ENCODE measurements at regions not wholly inside any gene's neighbourhood (a gene's known extent, or its start where the extent isn't known, plus 50 kb on each side); places are given as distances from the start of the nearest gene placed in this dataset.
"Not testable (repeated sequence)": the region's sequence is repeated elsewhere in the genome, so short reads cannot be mapped to it uniquely, and the experiment has no call there.

- H3K4me3 ChIP-seq (replicated peaks; ENCODE audit: low read depth, low read length), result no peak overlapping the region
- TF ChIP-seq CTCF (IDR thresholded peaks at IDR 0.05; ENCODE audit: low read depth, low read length, missing control alignments), result no peak
- DNase-seq (ENCODE audit: extremely low read depth, low read depth), result no peak
These were observed 308.3 kb upstream of the RGS6 start for GRCh38 chr14:71623939-71624338.

GRCh38 chr14:71625175-71625574 lies 307.1 kb upstream of the RGS6 start:
- TF ChIP-seq CTCF (IDR thresholded peaks at IDR 0.05; ENCODE audit: low read depth, low read length, missing control alignments), result no peak
- no peak overlapping the region for H3K4me3 ChIP-seq (replicated peaks; ENCODE audit: low read depth, low read length)
- DNase-seq (ENCODE audit: extremely low read depth, low read depth), result no peak

- no peak overlapping the region for H3K4me3 ChIP-seq (replicated peaks; ENCODE audit: low read depth, low read length)
- no peak for TF ChIP-seq CTCF (IDR thresholded peaks at IDR 0.05; ENCODE audit: low read depth, low read length, missing control alignments)
- DNase-seq (ENCODE audit: extremely low read depth, low read depth), result no peak
These were observed 306.1 kb upstream of the RGS6 start for GRCh38 chr14:71625891-71626701.

- TF ChIP-seq CTCF (IDR thresholded peaks at IDR 0.05; ENCODE audit: low read depth, low read length, missing control alignments), result no peak
- DNase-seq (ENCODE audit: extremely low read depth, low read depth), result no peak
- no peak overlapping the region for H3K4me3 ChIP-seq (replicated peaks; ENCODE audit: low read depth, low read length)
These were observed 303.8 kb upstream of the RGS6 start for GRCh38 chr14:71628433-71628832.

- no peak for DNase-seq (ENCODE audit: extremely low read depth, low read depth)
- H3K4me3 ChIP-seq (replicated peaks; ENCODE audit: low read depth, low read length), result no peak overlapping the region
- TF ChIP-seq CTCF (IDR thresholded peaks at IDR 0.05; ENCODE audit: low read depth, low read length, missing control alignments), result no peak
These were observed 303.0 kb upstream of the RGS6 start for GRCh38 chr14:71629250-71629649.

- no peak for TF ChIP-seq CTCF (IDR thresholded peaks at IDR 0.05; ENCODE audit: low read depth, low read length, missing control alignments)
- no peak overlapping the region for H3K4me3 ChIP-seq (replicated peaks; ENCODE audit: low read depth, low read length)
- DNase-seq (ENCODE audit: extremely low read depth, low read depth), result no peak
These were observed 302.3 kb upstream of the RGS6 start for GRCh38 chr14:71629765-71630492.

GRCh38 chr14:71631030-71631429 lies 301.2 kb upstream of the RGS6 start:
- not testable (repeated sequence) for H3K4me3 ChIP-seq (replicated peaks; ENCODE audit: low read depth, low read length); DNase-seq (ENCODE audit: extremely low read depth, low read depth)

Data from HFF-Myc (cell line).